Adrenal gland (tissue), 9 donors: ENCODE measurements at regions not wholly inside any gene's neighbourhood (a gene's known extent, or its start where the extent isn't known, plus 50 kb on each side); places are given as distances from the start of the nearest gene placed in this dataset.

Experiments used
- DNase-seq, 7 donors: peaks; one replicate each; pipeline ENCODE4 v3.0.0-alpha.2; 2019 to 2020
- H3K27ac ChIP-seq, 5 donors: fragments of 200-600 bp; sonication (generic) in 4 of 5; 1 replicate in 3 of 5; 2 replicates in 2 of 5; pipeline versions ENCODE4 v1.5.1 to v1.8.0; 2016 to 2020; ENCODE audit warnings: mild to moderate bottlenecking in 1 of 5
- H3K27me3 ChIP-seq: fragments of 200-600 bp; 2 replicates; pipeline ENCODE4 v1.8.0; 2021
- H3K36me3 ChIP-seq, 2 donors: fragments of 200-600 bp; replicated peaks in 1 of 2; 1 replicate in 1 of 2; 2 replicates in 1 of 2; pipeline versions ENCODE4 v1.5.1 to v1.8.0; 2018 to 2022
- H3K4me1 ChIP-seq, 2 donors: fragments of 200-600 bp; replicated peaks in 1 of 2; 1 replicate in 1 of 2; 2 replicates in 1 of 2; pipeline versions ENCODE4 v1.5.1 to v1.8.0; 2018 to 2021
- H3K4me3 ChIP-seq, 4 donors: fragments of 200-600 bp; sonication (generic) in 3 of 4; one replicate each; pipeline ENCODE4 v1.5.1; 2016 to 2018
- H3K9me3 ChIP-seq, 3 donors: fragments of 200-600 bp; sonication (generic) in 1 of 3; replicated peaks in 1 of 3; 1 replicate in 2 of 3; 2 replicates in 1 of 3; pipeline versions ENCODE4 v1.5.1 to v1.8.0; 2016 to 2021
- CTCF ChIP-seq, 6 experiments: fragments of 450-650 bp in 4 of 6; fragments of 200-600 bp in 2 of 6; sonication (generic) in 1 of 6; IDR thresholded peaks; 1 replicate in 5 of 6; 2 replicates in 1 of 6; pipeline versions ENCODE4 v1.5.1 to v1.8.0; 2016 to 2021; ENCODE audit warnings: antibody characterized with exemption in 6 of 6, mild to moderate bottlenecking in 2 of 6, moderate library complexity in 1 of 6
- POLR2A ChIP-seq, 2 donors: fragments of 450-650 bp; IDR thresholded peaks; one replicate each; pipeline ENCODE4 v1.6.1; 2017; ENCODE audit warnings: antibody characterized with exemption in 2 of 2, mild to moderate bottlenecking in 2 of 2, moderate library complexity in 1 of 2
- WGBS, 4 donors: extraction: QIAGEN DNeasy Blood & Tissue Kit in 2 of 4; methylation state at CpG; one replicate each; pipeline versions ENCODE4 v1.1.5 to v1.1.7; 2013 to 2017; 5-methylcytosine and 5-hydroxymethylcytosine counted together
- intact Hi-C, 2 donors: fragments of 100-400 bp; cut with DNase I; formaldehyde crosslinking; loops; one replicate each; pipeline versions ENCODE4 v1.14.1 to v1.15.0; 2022 to 2023
- donor health status: healthy with polysubstance abuse.
- donor health status: Bipolar disorder and iron deficiency.
- donor health status: DM: yes; HTN: yes; CAD: no.
- donor health status: DM: no; HTN: no; CAD: no.
- donor health status: DM: no; HTN: no; CAD: no.

- DNase-seq, result no peak
- Histone ChIP-seq H3K4me3 (no peak overlapping the region), H3K27ac (no peak overlapping the region), H3K27me3 (no peaks in the 10 kb centered on the region), H3K36me3 (no peaks in the 10 kb centered on the region), H3K4me1 (no peaks in the 10 kb centered on the region), H3K9me3 (no peaks in the 10 kb centered on the region)
- TF ChIP-seq CTCF (IDR thresholded peaks at IDR 0.05) (no peak), POLR2A (IDR thresholded peaks at IDR 0.05) (no peak)
- 71 to 80% (median 74%) methylated on average over 3 of the region's 3 CpGs for WGBS, 4 donors
- intact Hi-C loops, result no loop called here
Measured at GRCh38 chr5:121299153-121299552, 552.5 kb upstream of the FTMT start.

GRCh38 chr5:121304838-121305237 lies 546.8 kb upstream of the FTMT start:
- Histone ChIP-seq H3K4me1 (no peaks in the 10 kb centered on the region), H3K36me3 (no peaks in the 10 kb centered on the region), H3K9me3 (peaks cover 0 to 10% (median 0%) of the 10 kb centered on the region in 3 donors), H3K4me3 (no peak overlapping the region), H3K27me3 (no peaks in the 10 kb centered on the region), H3K27ac (no peak overlapping the region)
- 82 to 94% (median 88%) methylated on average over 1 of the region's 1 CpG for WGBS, 4 donors
- TF ChIP-seq CTCF (IDR thresholded peaks at IDR 0.05) (no peak), POLR2A (IDR thresholded peaks at IDR 0.05) (no peak)
- intact Hi-C loops, result no loop called here
- DNase-seq, result no peak

GRCh38 chr5:121313886-121314285 lies 537.8 kb upstream of the FTMT start:
- DNase-seq, result no peak
- no peaks in the 10 kb centered on the region for H3K27me3 ChIP-seq
- WGBS, 4 donors, result 54 to 71% (median 61%) methylated on average over 1 of the region's 1 CpG
- TF ChIP-seq POLR2A (IDR thresholded peaks at IDR 0.05), result no peak
- TF ChIP-seq CTCF (IDR thresholded peaks at IDR 0.05), result no peak
- no peak overlapping the region for H3K4me3 ChIP-seq
- H3K4me1 ChIP-seq, result no peaks in the 10 kb centered on the region
- no peaks in the 10 kb centered on the region for H3K36me3 ChIP-seq
- no peak overlapping the region for H3K27ac ChIP-seq
- intact Hi-C loops, result no loop called here
- no peaks in the 10 kb centered on the region for H3K9me3 ChIP-seq

- no peak for TF ChIP-seq POLR2A (IDR thresholded peaks at IDR 0.05)
- no peak for TF ChIP-seq CTCF (IDR thresholded peaks at IDR 0.05)
- Histone ChIP-seq H3K4me1 (no peaks in the 10 kb centered on the region), H3K27me3 (no peaks in the 10 kb centered on the region), H3K27ac (no peak overlapping the region), H3K36me3 (no peaks in the 10 kb centered on the region), H3K9me3 (no peaks in the 10 kb centered on the region), H3K4me3 (no peak overlapping the region)
- DNase-seq, result no peak
- intact Hi-C loops, result no loop called here
- 50 to 69% (median 58%) methylated on average over 1 of the region's 1 CpG for WGBS, 4 donors
Measured at GRCh38 chr5:121315786-121316185, 535.9 kb upstream of the FTMT start.
